Tibial nerve (tissue), 4 donors: ENCODE measurements at regions not wholly inside any gene's neighbourhood (a gene's known extent, or its start where the extent isn't known, plus 50 kb on each side); places are given as distances from the start of the nearest gene placed in this dataset.

Experiments
- CTCF ChIP-seq, 5 experiments: fragments of 200-600 bp in 3 of 5; fragments of 450-650 bp in 2 of 5; sonication (generic) in 3 of 5; IDR thresholded peaks; one replicate each; pipeline ENCODE4 v1.5.1; 2016 to 2019; ENCODE audit warnings: antibody characterized with exemption in 5 of 5, mild to moderate bottlenecking in 3 of 5, moderate library complexity in 2 of 5
- EP300 ChIP-seq, 2 donors: sonication (generic); formaldehyde crosslinking; IDR thresholded peaks; one replicate each; pipeline ENCODE4 v1.6.1; 2017; ENCODE audit warnings: antibody characterized with exemption in 2 of 2, mild to moderate bottlenecking in 1 of 2
- POLR2A ChIP-seq, 2 donors: fragments of 450-650 bp; IDR thresholded peaks; one replicate each; pipeline ENCODE4 v1.6.1; 2017; ENCODE audit warnings: antibody characterized with exemption in 2 of 2, mild to moderate bottlenecking in 2 of 2, moderate library complexity in 2 of 2

- TF ChIP-seq POLR2A (IDR thresholded peaks at IDR 0.05) (no peak), EP300 (IDR thresholded peaks at IDR 0.05) (no peak), CTCF (IDR thresholded peaks at IDR 0.05) (no peak)
These were observed 420.6 kb downstream of the ZEB2 start for GRCh38 chr2:144099340-144099739.
